GM19240 (cell line): ENCODE measurements at regions not wholly inside any gene's neighbourhood (a gene's known extent, or its start where the extent isn't known, plus 50 kb on each side); places are given as distances from the start of the nearest gene placed in this dataset.
"Not testable (repeated sequence)": the region's sequence is repeated elsewhere in the genome, so short reads cannot be mapped to it uniquely, and the experiment has no call there.

Experiments
- DNase-seq: peaks from one replicate; pipeline ENCODE4 v3.0.0; 2011; ENCODE audit warnings: low spot score; ENCODE audit not compliant: insufficient read length

GRCh38 chr19:14285726-14286125, 79.8 kb upstream of the ADGRL1 start:
- not testable (repeated sequence) for DNase-seq

- DNase-seq: peak; percentile 55
Measured at GRCh38 chr19:14283813-14284520, 78.0 kb upstream of the ADGRL1 start.

GRCh38 chr19:14279270-14279669, 73.3 kb upstream of the ADGRL1 start:
- DNase-seq: not testable (repeated sequence)

GRCh38 chr19:14277608-14278007, 71.6 kb upstream of the ADGRL1 start:
- no peak for DNase-seq

GRCh38 chr19:14275823-14276222, 69.9 kb upstream of the ADGRL1 start:
- not testable (repeated sequence) for DNase-seq

- no peak for DNase-seq
Measured at GRCh38 chr19:14272623-14273022, 66.7 kb upstream of the ADGRL1 start.

- no peak for DNase-seq
Measured at GRCh38 chr19:14271840-14272239, 65.9 kb upstream of the ADGRL1 start.

- DNase-seq: not testable (repeated sequence)
Measured at GRCh38 chr19:14270557-14270956, 64.6 kb upstream of the ADGRL1 start.

- DNase-seq: no peak
Measured at GRCh38 chr19:14267224-14267741, 61.3 kb upstream of the ADGRL1 start.

GRCh38 chr19:14266208-14266607, 60.2 kb upstream of the ADGRL1 start:
- DNase-seq: not testable (repeated sequence)

GRCh38 chr19:14265290-14266036, 59.5 kb upstream of the ADGRL1 start:
- DNase-seq: no peak

GRCh38 chr19:14255902-14256649, 50.1 kb upstream of the ADGRL1 start:
- not testable (repeated sequence) for DNase-seq
